B cell (primary cell): ENCODE measurements at regions not wholly inside any gene's neighbourhood (a gene's known extent, or its start where the extent isn't known, plus 50 kb on each side); places are given as distances from the start of the nearest gene placed in this dataset.

Experiments
- CTCF ChIP-seq: fragments of 200-600 bp; IDR thresholded peaks from one replicate; pipeline ENCODE4 v1.8.0; 2022; ENCODE audit warnings: antibody characterized with exemption, mild to moderate bottlenecking
- EZH2 ChIP-seq: IDR thresholded peaks from 2 replicates; pipeline ENCODE4 v1.6.1; 2012; ENCODE audit warnings: borderline replicate concordance, low read depth, mild to moderate bottlenecking, moderate library complexity, low read length; ENCODE audit not compliant: insufficient read depth, poor library complexity, severe bottlenecking

GRCh38 chr16:79402920-79403319 lies 197.6 kb downstream of the MAF start:
- TF ChIP-seq EZH2 (no peak), CTCF (no peak)
